Spleen (tissue), 7 donors: ENCODE measurements at regions not wholly inside any gene's neighbourhood (a gene's known extent, or its start where the extent isn't known, plus 50 kb on each side); places are given as distances from the start of the nearest gene placed in this dataset.

Experiments used
- CTCF ChIP-seq, 11 experiments: fragments of 200-600 bp in 7 of 11; fragments of 450-650 bp in 4 of 11; sonication (generic) in 4 of 11; IDR thresholded peaks in 8 of 11; conservative IDR thresholded peaks in 3 of 11; 1 replicate in 7 of 11; 2 replicates in 4 of 11; pipeline versions ENCODE4 v1.4.0 to v1.8.0; 2016 to 2021; ENCODE audit warnings: antibody characterized with exemption in 11 of 11, inconsistent platforms in 4 of 11, mild to moderate bottlenecking in 1 of 11
- POLR2A ChIP-seq, 3 donors: fragments of 450-650 bp; IDR thresholded peaks; one replicate each; pipeline ENCODE4 v1.5.1; 2017; ENCODE audit warnings: antibody characterized with exemption in 3 of 3, mild to moderate bottlenecking in 1 of 3
- POLR2AphosphoS5 ChIP-seq, 3 donors: sonication (generic); formaldehyde crosslinking; IDR thresholded peaks; one replicate each; pipeline ENCODE4 v1.5.1; 2017; ENCODE audit warnings: antibody characterized with exemption in 3 of 3
- donor health status: DM: no; HTN: no; CAD: no; lungs with moderate emphysema.
- donor health status: DM: no; HTN: no; CAD: no.
- donor health status: DM: no; HTN: no; CAD: no.

GRCh38 chr2:123211181-123211580 is 813.9 kb upstream of the CNTNAP5 start:
- TF ChIP-seq CTCF (IDR thresholded peaks at IDR 0.05 in 8 of 11, conservative IDR thresholded peaks at IDR 0.05 in 3 of 11) (no peak), POLR2AphosphoS5 (IDR thresholded peaks at IDR 0.05) (no peak), POLR2A (IDR thresholded peaks at IDR 0.05) (no peak)
